ENCODE measurements at regions not wholly inside any gene's neighbourhood (a gene's known extent, or its start where the extent isn't known, plus 50 kb on each side); places are given as distances from the start of the nearest gene placed in this dataset.

GRCh38 chr4:89369581-89369980 is 62.0 kb upstream of the GPRIN3 start:
- no peak for DNase-seq (ENCODE audit: low read depth in 2 of 2, low spot score in 1 of 2)

GRCh38 chr4:89368861-89369260 is 61.3 kb upstream of the GPRIN3 start:
- no peak for DNase-seq (ENCODE audit: low read depth in 2 of 2, low spot score in 1 of 2)

GRCh38 chr4:89365776-89366175 is 58.2 kb upstream of the GPRIN3 start:
- DNase-seq (ENCODE audit: low read depth in 2 of 2, low spot score in 1 of 2): no peak

GRCh38 chr4:89365375-89365774 is 57.8 kb upstream of the GPRIN3 start:
- no peak for DNase-seq (ENCODE audit: low read depth in 2 of 2, low spot score in 1 of 2)

- DNase-seq (ENCODE audit: low read depth in 2 of 2, low spot score in 1 of 2): no peak
These were observed 56.9 kb upstream of the GPRIN3 start for GRCh38 chr4:89364541-89364940.

GRCh38 chr4:89363786-89364185 is 56.2 kb upstream of the GPRIN3 start:
- DNase-seq (ENCODE audit: low read depth in 2 of 2, low spot score in 1 of 2): no peak

GRCh38 chr4:89358935-89359638 is 51.5 kb upstream of the GPRIN3 start:
- DNase-seq (ENCODE audit: low read depth in 2 of 2, low spot score in 1 of 2): no peak

- no peak for DNase-seq (ENCODE audit: low read depth in 2 of 2, low spot score in 1 of 2)
These were observed 50.2 kb upstream of the GPRIN3 start for GRCh38 chr4:89357787-89358186.
